Vagina (tissue), 2 donors: ENCODE measurements at regions not wholly inside any gene's neighbourhood (a gene's known extent, or its start where the extent isn't known, plus 50 kb on each side); places are given as distances from the start of the nearest gene placed in this dataset.

Experiments used
- POLR2A ChIP-seq, 2 donors: fragments of 450-650 bp; IDR thresholded peaks; one replicate each; pipeline ENCODE4 v1.6.1; 2017; ENCODE audit warnings: antibody characterized with exemption in 2 of 2, mild to moderate bottlenecking in 2 of 2, moderate library complexity in 2 of 2
- POLR2AphosphoS5 ChIP-seq, 2 donors: sonication (generic); formaldehyde crosslinking; IDR thresholded peaks; one replicate each; pipeline ENCODE4 v1.9.0; 2017; ENCODE audit warnings: antibody characterized with exemption in 2 of 2, mild to moderate bottlenecking in 2 of 2, low read depth in 1 of 2; ENCODE audit not compliant: insufficient read depth in 1 of 2
- TF ChIP-seq, protein P1 (sequence below), 3 experiments: fragments of 450-650 bp in 2 of 3; fragments of 200-600 bp in 1 of 3; sonication (generic) in 1 of 3; IDR thresholded peaks; one replicate each; pipeline ENCODE4 v1.5.1; 2017 to 2019; ENCODE audit warnings: antibody characterized with exemption in 3 of 3, mild to moderate bottlenecking in 2 of 3, moderate library complexity in 2 of 3

DNA sequence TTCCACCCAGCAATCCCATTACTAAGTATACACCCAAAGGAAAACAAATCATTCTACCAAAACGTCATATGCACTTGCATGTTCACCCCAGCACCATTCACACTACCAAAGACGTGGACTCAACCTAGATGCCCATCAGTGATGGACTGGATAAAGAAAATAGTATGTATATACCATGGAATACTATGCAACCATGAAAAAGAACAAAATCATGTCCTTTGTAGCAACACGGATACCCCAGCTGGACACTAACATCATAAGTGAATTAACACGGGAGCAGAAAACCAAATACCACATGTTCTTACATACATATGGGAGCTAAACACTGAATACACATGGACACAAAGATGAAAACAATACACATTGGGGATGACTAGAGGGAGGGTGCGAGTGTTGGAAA, 309.1 kb upstream of the KLF3 start:
- TF ChIP-seq, protein P1, sequence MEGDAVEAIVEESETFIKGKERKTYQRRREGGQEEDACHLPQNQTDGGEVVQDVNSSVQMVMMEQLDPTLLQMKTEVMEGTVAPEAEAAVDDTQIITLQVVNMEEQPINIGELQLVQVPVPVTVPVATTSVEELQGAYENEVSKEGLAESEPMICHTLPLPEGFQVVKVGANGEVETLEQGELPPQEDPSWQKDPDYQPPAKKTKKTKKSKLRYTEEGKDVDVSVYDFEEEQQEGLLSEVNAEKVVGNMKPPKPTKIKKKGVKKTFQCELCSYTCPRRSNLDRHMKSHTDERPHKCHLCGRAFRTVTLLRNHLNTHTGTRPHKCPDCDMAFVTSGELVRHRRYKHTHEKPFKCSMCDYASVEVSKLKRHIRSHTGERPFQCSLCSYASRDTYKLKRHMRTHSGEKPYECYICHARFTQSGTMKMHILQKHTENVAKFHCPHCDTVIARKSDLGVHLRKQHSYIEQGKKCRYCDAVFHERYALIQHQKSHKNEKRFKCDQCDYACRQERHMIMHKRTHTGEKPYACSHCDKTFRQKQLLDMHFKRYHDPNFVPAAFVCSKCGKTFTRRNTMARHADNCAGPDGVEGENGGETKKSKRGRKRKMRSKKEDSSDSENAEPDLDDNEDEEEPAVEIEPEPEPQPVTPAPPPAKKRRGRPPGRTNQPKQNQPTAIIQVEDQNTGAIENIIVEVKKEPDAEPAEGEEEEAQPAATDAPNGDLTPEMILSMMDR (IDR thresholded peaks at IDR 0.05) = no peak
- TF ChIP-seq POLR2AphosphoS5 (IDR thresholded peaks at IDR 0.05; ENCODE audit: insufficient read depth in 1 of 2, low read depth in 1 of 2) = no peak
- no peak for TF ChIP-seq POLR2A (IDR thresholded peaks at IDR 0.05)
